Neural cell (in vitro differentiated cells): ENCODE measurements at regions not wholly inside any gene's neighbourhood (a gene's known extent, or its start where the extent isn't known, plus 50 kb on each side); places are given as distances from the start of the nearest gene placed in this dataset.

ENCODE experiments used
- H2AFZ ChIP-seq: fragments of 200-600, 300-800 bp; sonication (generic), shearing (Covaris generic); 2 replicates; pipeline ENCODE4 v1.6.0; 2014; ENCODE audit warnings: low read depth, mild to moderate bottlenecking, antibody characterized with exemption, low read length, moderate library complexity
- H3F3A ChIP-seq: fragments of 200-600 bp; shearing (Covaris generic); 2 replicates; pipeline ENCODE4 v1.6.1; 2016; ENCODE audit warnings: mild to moderate bottlenecking, moderate library complexity, mixed read lengths, antibody characterized with exemption, low read length; ENCODE audit not compliant: insufficient read depth, poor library complexity, severe bottlenecking
- H3K27ac ChIP-seq: fragments of 200-600, 300-800 bp; sonication (generic), shearing (Covaris generic); 2 replicates; pipeline ENCODE4 v1.5.1; 2014; ENCODE audit warnings: mild to moderate bottlenecking, low read length, moderate library complexity
- H3K27me3 ChIP-seq: fragments of 300-800, 200-600 bp; sonication (generic), shearing (Covaris generic); 2 replicates; pipeline ENCODE4 v1.6.0; 2014; ENCODE audit warnings: mild to moderate bottlenecking, low read depth, low read length, moderate library complexity; ENCODE audit not compliant: insufficient read depth
- H3K36me3 ChIP-seq: fragments of 300-800, 200-600 bp; sonication (generic), shearing (Covaris generic); 2 replicates; pipeline ENCODE4 v1.5.1; 2014; ENCODE audit warnings: mild to moderate bottlenecking, antibody characterized with exemption, low read length, moderate library complexity; ENCODE audit not compliant: insufficient read depth
- H3K4me2 ChIP-seq: fragments of 300-800, 200-600 bp; sonication (generic), shearing (Covaris generic); 2 replicates; pipeline ENCODE4 v1.6.0; 2014; ENCODE audit warnings: mild to moderate bottlenecking, low read length
- H3K4me3 ChIP-seq: fragments of 300-800, 200-600 bp; sonication (generic), shearing (Covaris generic); 2 replicates; pipeline ENCODE4 v1.5.1; 2014; ENCODE audit warnings: mild to moderate bottlenecking, low read length, moderate library complexity
- H3K79me2 ChIP-seq: fragments of 200-600 bp; shearing (Covaris generic); replicated peaks from 2 replicates; pipeline ENCODE4 v1.6.0; 2014; ENCODE audit warnings: mild to moderate bottlenecking, low read length, moderate library complexity; ENCODE audit not compliant: insufficient read depth
- H3K9ac ChIP-seq: fragments of 300-800, 200-600 bp; sonication (generic), shearing (Covaris generic); 2 replicates; pipeline ENCODE4 v1.6.1; 2016; ENCODE audit warnings: mild to moderate bottlenecking, low read length, mixed read lengths
- H3K9me2 ChIP-seq: fragments of 200-600 bp; shearing (Covaris generic); 2 replicates; pipeline ENCODE4 v1.6.1; 2016; ENCODE audit warnings: mild to moderate bottlenecking, low read length, mixed read lengths; ENCODE audit not compliant: insufficient read depth
- H3K9me3 ChIP-seq: fragments of 200-600, 300-800 bp; sonication (generic), shearing (Covaris generic); 2 replicates; pipeline ENCODE4 v1.6.1; 2016; ENCODE audit warnings: mild to moderate bottlenecking, mixed run types, low read length, moderate library complexity, mixed read lengths
- H4K20me1 ChIP-seq: fragments of 200-600 bp; shearing (Covaris generic); 2 replicates; pipeline ENCODE4 v1.6.1; 2016; ENCODE audit warnings: mild to moderate bottlenecking, mixed run types; ENCODE audit not compliant: insufficient read depth
- EP300 ChIP-seq: fragments of 450-650 bp; conservative IDR thresholded peaks from 2 replicates; pipeline ENCODE4 v1.6.1; 2014; ENCODE audit warnings: antibody characterized with exemption, mild to moderate bottlenecking, moderate library complexity; ENCODE audit not compliant: poor library complexity, severe bottlenecking
- EZH2 ChIP-seq: fragments of 200-600, 300-800 bp; shearing (Covaris generic), sonication (generic); IDR thresholded peaks from 2 replicates; pipeline ENCODE4 v1.6.1; 2014; ENCODE audit warnings: antibody characterized with exemption, low read length, borderline replicate concordance, mild to moderate bottlenecking; ENCODE audit not compliant: insufficient read depth, poor library complexity, severe bottlenecking
- MXI1 ChIP-seq: fragments of 450-650 bp; conservative IDR thresholded peaks from 2 replicates; pipeline ENCODE4 v1.6.1; 2014; ENCODE audit warnings: antibody characterized with exemption, mild to moderate bottlenecking; ENCODE audit not compliant: poor library complexity, severe bottlenecking
- POLR2AphosphoS5 ChIP-seq: IDR thresholded peaks from 2 replicates; pipeline ENCODE4 v1.6.1; 2012
- RAD21 ChIP-seq: fragments of 450-650 bp; conservative IDR thresholded peaks from 2 replicates; pipeline ENCODE4 v1.6.1; 2014; ENCODE audit warnings: antibody characterized with exemption, mild to moderate bottlenecking, moderate library complexity
- REST ChIP-seq: IDR thresholded peaks from 2 replicates; pipeline ENCODE4 v1.6.1; 2012; ENCODE audit warnings: borderline replicate concordance
- SMC3 ChIP-seq: fragments of 450-650 bp; conservative IDR thresholded peaks from 2 replicates; pipeline ENCODE4 v1.6.1; 2014; ENCODE audit warnings: antibody characterized with exemption, mild to moderate bottlenecking, moderate library complexity; ENCODE audit not compliant: poor library complexity
- TAF1 ChIP-seq: IDR thresholded peaks from 2 replicates; pipeline ENCODE4 v1.6.1; 2012; ENCODE audit warnings: low read depth
- TF ChIP-seq, protein P1 (sequence below): fragments of 450-650 bp; IDR thresholded peaks from 2 replicates; pipeline ENCODE4 v1.5.1; 2014; ENCODE audit warnings: antibody characterized with exemption, mild to moderate bottlenecking, moderate library complexity; ENCODE audit not compliant: poor library complexity, severe bottlenecking

DNA sequence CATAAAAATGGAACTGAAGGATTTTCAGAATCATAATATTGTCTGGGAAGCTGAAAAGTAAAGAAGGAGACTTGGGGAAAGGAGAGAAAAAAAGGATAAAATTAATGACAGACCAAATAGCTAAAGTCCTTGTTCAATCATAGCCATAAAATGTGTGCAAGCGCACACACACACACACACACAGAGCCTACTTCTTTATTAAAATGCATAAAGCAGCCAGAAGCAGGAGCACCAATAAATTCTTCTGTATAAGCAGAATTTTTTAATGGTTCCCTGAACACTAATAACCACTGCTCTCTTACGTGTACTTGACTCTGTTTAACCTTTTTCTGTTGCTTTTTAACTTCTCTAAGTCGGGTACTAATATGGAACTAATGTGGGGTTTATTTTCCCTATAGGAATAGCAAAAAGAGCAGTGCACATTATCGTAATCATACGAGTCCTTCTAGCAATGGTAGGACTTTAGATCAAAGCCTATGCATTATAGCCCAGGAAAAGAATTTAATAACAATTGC, 131.0 kb upstream of the PSMD7 start:
- no peaks in the 10 kb centered on the region for H4K20me1 ChIP-seq
- no peaks in the 10 kb centered on the region for H3F3A ChIP-seq
- H3K9me3 ChIP-seq = no peaks in the 10 kb centered on the region
- no peaks in the 10 kb centered on the region for H3K27me3 ChIP-seq
- no peaks in the 10 kb centered on the region for H3K9me2 ChIP-seq
- H2AFZ ChIP-seq = no peak overlapping the region
- no peaks in the 10 kb centered on the region for H3K79me2 ChIP-seq
- TF ChIP-seq, protein P1, sequence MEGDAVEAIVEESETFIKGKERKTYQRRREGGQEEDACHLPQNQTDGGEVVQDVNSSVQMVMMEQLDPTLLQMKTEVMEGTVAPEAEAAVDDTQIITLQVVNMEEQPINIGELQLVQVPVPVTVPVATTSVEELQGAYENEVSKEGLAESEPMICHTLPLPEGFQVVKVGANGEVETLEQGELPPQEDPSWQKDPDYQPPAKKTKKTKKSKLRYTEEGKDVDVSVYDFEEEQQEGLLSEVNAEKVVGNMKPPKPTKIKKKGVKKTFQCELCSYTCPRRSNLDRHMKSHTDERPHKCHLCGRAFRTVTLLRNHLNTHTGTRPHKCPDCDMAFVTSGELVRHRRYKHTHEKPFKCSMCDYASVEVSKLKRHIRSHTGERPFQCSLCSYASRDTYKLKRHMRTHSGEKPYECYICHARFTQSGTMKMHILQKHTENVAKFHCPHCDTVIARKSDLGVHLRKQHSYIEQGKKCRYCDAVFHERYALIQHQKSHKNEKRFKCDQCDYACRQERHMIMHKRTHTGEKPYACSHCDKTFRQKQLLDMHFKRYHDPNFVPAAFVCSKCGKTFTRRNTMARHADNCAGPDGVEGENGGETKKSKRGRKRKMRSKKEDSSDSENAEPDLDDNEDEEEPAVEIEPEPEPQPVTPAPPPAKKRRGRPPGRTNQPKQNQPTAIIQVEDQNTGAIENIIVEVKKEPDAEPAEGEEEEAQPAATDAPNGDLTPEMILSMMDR = no peak
- TF ChIP-seq TAF1 (no peak), POLR2AphosphoS5 (no peak), RAD21 (no peak), EZH2 (no peak), REST (no peak), EP300 (no peak), MXI1 (no peak), SMC3 (no peak)
- no peak overlapping the region for H3K4me3 ChIP-seq
- no peak overlapping the region for H3K4me2 ChIP-seq
- H3K36me3 ChIP-seq = no peaks in the 10 kb centered on the region
- no peak overlapping the region for H3K9ac ChIP-seq
- peak overlapping the region; percentile 10 for H3K27ac ChIP-seq

GRCh38 chr16:74160759-74161158, 135.9 kb upstream of the PSMD7 start:
- TF ChIP-seq, protein P1 = no peak
- TF ChIP-seq EP300 (no peak), SMC3 (no peak), EZH2 (no peak), POLR2AphosphoS5 (no peak), REST (no peak), RAD21 (no peak), TAF1 (no peak), MXI1 (no peak)

More at GRCh38 chr16:74160759-74161158, 135.9 kb upstream of the PSMD7 start:
- no peaks in the 10 kb centered on the region for H3K9me3 ChIP-seq
- no peak overlapping the region for H3K4me3 ChIP-seq
- H3K27ac ChIP-seq = no peak overlapping the region
- no peaks in the 10 kb centered on the region for H3K79me2 ChIP-seq
- H3F3A ChIP-seq = no peaks in the 10 kb centered on the region
- no peak overlapping the region for H3K9ac ChIP-seq
- no peak overlapping the region for H3K4me2 ChIP-seq
- no peaks in the 10 kb centered on the region for H3K9me2 ChIP-seq
- H3K27me3 ChIP-seq = no peaks in the 10 kb centered on the region
- H4K20me1 ChIP-seq = no peaks in the 10 kb centered on the region
- no peaks in the 10 kb centered on the region for H3K36me3 ChIP-seq
- H2AFZ ChIP-seq = no peak overlapping the region
